ENCODE measurements at regions not wholly inside any gene's neighbourhood (a gene's known extent, or its start where the extent isn't known, plus 50 kb on each side); places are given as distances from the start of the nearest gene placed in this dataset.

- no peak for DNase-seq (ENCODE audit: low read depth)
Measured at GRCh38 chr22:48247829-48248228, 1485.4 kb downstream of the TBC1D22A start.

DNA sequence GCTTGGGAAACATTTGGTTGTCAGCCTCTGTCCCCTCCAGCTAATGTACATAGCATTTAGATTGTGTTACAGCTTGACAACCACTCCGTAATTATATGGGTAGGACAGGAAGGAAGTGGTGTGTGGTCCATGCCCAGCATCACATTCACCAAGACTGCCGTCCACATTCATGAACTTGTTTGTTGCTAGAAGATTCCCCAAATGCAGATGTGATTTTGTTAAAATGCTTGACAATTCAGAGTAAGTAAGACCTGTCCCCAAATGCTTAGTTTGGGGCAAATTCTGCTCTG, 1482.7 kb downstream of the TBC1D22A start:
- DNase-seq (ENCODE audit: low read depth) = no peak

DNA sequence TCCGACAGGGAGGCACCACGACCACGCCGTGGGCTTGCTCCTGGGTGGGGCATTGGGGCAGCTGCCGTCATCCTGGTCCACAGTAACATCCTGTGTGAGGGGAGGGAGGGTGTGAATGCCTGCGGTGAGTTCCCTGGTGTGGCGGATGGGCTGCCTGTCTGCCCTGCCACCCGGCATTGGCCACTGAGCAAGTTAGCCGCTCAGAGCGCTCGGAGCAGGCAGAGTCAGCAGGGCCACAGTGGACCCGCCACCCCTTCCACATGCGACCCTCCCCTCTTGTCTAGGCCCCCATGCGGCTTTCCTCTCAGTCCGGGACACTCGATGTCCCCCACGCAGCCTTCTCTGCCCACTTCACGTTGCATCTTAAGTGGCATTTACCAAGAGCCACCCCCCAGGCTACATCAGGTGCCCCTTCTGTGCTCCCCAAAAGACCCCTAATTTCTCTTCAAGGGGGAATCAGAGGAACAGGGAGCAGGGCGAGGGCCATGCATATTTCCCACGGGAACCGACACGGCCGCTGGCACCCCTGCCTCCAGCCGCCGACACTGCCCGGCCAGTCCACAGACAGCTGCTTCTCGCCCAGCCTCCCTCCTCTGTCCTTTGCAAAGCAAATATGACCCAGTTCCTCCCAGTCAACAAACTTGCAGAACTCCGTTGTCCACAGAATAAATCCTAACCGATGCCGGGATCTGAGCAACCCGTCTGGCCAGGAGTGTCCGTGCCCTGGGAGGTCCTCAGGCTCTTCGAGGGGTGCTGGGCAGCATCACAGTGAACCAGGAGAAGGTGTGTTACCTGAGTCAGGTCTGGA, 1482.1 kb downstream of the TBC1D22A start:
- DNase-seq (ENCODE audit: low read depth) = no peak

DNA sequence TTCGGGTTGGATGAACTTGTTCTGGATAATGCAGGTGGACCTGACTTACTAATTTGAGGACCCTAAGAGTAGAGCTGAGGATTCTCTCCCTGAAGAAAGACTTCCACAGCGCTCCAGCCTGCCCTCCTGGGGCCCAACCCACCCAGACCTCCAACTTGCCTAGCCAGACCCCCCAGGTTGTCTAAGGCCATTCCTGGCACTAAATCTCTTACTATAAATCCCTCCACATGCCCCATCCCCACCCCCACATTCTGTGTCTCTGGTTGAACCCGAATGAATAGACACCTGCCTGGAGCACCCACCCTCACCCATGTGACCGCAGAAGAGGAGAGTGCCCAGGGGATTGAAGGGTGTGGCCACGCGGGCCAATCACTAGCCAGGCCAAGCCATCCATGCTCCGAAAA, 1480.0 kb downstream of the TBC1D22A start:
- no peak for DNase-seq (ENCODE audit: low read depth)

GRCh38 chr22:48241658-48242057, 1479.2 kb downstream of the TBC1D22A start:
- DNase-seq (ENCODE audit: low read depth) = no peak

DNA sequence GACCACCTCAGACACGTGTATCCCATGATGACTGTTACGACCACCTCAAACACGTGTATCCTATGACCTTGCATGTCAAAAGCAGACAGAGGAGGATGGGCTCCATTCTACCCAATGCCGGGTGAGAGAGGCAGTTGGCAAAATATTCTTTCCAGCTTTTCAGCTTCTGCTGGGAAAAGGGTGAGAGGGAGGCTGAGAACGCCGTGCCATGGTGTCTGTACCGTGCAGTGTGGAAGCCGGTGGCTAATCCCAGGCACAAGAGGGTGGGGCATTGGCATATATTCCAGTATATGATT, 1478.4 kb downstream of the TBC1D22A start:
- no peak for DNase-seq (ENCODE audit: low read depth)

DNA sequence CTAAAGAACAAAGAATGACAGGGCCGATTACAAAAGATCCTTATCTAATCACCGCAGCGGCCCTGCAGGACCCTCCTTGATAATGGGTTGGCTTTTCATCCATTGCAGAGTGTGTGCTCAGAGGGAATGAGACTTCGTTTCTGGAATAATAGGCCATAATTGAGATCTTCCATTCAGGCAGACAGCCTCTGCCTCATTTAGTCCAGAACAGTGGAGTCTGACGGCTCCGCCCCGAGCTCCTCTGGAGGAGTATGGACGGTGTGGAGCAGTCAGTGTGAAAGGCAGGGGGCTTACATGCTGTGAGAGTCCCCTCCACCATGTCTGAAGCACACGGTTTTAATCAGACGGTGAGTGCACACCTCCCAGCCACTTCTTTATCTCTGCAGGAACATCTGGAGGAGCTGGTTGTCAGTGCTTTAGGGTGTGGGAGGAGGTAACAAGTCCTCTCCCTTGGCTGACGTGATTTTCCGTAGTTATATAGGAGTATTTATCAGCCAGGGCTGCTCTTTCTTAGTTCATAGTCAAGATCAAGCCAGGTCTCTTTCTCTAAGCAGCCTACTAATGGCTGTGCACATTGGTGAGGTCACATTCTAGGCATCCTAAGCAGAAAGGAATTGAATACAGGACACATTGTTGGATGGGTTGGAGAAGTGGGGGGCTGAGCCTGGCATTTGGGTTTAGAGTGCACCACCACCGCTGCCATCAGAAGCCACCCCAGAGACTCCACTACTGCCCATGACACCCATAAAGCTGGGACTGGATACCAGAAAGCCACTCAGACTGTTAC, 1477.9 kb downstream of the TBC1D22A start:
- DNase-seq (ENCODE audit: low read depth) = no peak

DNA sequence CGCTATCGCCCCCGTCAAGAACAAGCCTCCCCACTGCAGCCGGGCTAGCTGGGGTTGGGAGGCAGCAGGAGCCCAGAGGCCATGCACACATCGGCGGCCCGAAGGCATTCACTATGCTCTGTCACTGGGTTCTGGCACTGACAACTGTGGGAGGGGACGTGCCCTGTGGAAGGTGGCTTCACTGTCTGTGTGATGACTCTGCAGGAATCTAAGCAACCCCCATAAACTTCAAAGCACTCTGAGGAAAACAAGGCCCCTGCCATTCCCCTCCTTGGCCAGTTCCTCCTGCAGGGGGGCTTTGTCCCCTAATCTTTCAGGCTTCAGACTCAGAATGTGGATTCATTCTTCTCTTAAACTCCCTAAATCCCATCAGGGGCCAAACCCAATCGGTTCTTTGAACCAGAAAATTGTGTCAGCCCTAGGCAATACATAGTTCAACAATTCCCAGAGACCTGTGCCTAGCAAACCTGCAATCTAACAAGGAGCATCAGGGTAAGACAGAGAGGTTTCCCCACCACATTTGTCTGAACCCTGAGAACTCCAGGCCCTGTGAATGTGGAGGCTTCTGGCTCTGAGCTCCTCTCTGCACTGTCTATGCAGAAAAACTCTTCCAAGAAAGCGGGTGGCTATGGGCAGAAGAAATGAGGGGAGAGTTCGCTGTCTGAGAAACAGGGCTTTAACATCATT, 1477.2 kb downstream of the TBC1D22A start:
- no peak for DNase-seq (ENCODE audit: low read depth)

DNA sequence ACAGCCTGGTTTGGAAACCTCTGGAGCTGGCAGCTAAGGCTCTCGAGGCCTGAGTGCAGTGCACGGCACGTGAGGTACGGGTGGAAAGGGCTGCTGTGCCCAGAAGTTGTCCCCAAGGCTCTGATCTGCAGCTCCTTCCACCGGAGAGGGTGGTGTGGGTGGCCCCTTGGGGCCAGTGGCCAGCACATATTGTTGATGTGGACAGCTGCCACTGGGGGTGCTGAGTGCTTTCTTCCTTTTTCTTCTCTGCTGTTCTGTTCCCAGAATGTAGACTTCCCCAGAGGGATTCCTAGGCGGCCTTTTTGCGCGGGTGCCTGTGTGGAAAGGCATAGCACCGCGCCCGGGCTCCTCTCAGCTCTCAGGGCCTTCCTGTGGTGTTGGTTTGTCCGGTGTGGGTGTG, 1476.5 kb downstream of the TBC1D22A start:
- no peak for DNase-seq (ENCODE audit: low read depth)

DNA sequence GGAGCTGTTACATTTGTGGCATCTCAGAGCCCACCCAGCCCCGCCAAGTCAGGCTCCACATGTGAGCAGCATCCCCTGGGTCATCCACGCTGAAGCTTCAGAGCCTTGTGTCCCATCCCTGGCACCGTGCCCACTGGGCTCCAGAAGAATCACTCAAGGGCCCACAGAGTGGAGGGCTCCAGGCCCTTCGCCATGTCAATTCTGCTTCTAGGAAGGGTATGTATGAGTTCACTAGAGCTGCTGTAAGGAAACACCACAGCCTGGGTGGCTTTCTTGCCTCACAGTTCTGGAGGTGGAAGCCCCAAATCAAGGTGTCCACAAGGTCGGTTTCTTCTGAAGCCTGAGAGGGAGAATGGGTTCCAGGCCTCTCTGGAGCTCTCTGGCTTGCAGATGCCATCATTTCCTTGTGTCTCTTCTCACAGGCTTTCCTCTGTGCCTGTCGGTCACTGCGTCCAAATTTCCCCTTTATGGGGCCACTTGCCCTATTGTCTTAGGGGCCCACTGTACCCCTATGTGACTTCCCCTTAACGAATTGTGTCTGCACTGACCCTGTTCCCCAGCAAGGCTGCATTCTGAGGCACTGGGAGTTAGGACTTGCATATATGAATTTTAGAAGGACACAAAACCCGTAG, 1476.0 kb downstream of the TBC1D22A start:
- no peak for DNase-seq (ENCODE audit: low read depth)

- no peak for DNase-seq (ENCODE audit: low read depth)
Measured at GRCh38 chr22:48237466-48238283, 1475.2 kb downstream of the TBC1D22A start.

- DNase-seq (ENCODE audit: low read depth) = no peak
Measured at GRCh38 chr22:48236261-48236660, 1473.8 kb downstream of the TBC1D22A start.

GRCh38 chr22:48235744-48236143, 1473.3 kb downstream of the TBC1D22A start:
- no peak for DNase-seq (ENCODE audit: low read depth)

DNA sequence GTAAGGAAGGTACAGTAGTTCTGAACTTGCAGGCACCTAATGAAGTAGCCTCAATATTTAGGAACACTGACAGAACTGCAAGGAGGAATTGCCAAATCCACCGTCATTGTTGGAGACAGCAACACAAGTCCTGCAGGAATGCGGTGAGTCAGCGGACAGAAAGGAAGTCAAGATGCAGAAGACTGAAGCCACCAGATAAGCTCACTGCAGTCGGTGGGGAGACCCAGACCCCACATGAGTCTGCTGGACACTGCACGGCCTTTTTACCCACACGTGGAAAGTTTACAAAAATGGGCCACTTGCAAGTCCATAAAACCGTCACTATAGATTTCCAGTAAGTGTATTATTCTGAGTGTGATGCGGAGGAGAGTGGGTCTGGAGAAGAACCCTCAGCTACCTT, 1471.6 kb downstream of the TBC1D22A start:
- no peak for DNase-seq (ENCODE audit: low read depth)

DNA sequence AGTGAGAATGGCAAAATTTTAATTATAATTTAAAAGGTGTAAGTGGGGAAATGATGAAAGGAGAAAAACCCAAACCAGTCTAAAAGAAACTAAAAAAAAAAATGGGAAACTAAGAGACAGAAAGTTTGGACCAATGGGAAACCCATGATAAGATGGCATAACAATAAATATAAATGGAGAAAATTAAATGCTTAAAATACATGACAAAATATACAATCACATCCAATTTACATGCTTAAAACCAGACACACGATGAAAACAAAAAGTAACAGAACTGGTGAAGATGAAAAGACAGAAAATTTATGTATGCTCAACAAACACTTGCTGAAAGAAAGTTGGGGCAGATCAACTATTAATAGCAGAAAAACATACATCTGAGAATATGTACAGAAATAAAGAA, 1471.1 kb downstream of the TBC1D22A start:
- DNase-seq (ENCODE audit: low read depth) = no peak

DNA sequence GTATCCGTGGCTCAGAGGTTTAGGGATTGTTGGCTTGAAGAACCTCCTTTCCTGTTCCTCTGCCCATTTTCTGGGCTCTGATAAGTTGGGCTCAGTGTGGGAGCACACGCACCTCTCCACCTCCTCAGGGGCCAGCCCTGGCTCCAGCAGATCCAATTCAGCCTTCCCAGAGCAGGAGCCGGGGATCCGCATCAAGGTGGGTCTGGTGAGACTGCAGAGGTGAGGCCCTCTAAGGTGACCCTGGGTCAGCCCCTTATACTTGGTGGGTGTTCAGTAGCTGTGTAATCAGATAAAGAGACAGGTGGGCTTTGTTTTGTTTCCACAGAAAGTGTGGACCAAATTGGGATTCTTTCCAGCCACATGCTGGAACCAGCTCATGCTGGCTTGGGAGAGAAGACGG, 1466.0 kb downstream of the TBC1D22A start:
- no peak for DNase-seq (ENCODE audit: low read depth)

DNA sequence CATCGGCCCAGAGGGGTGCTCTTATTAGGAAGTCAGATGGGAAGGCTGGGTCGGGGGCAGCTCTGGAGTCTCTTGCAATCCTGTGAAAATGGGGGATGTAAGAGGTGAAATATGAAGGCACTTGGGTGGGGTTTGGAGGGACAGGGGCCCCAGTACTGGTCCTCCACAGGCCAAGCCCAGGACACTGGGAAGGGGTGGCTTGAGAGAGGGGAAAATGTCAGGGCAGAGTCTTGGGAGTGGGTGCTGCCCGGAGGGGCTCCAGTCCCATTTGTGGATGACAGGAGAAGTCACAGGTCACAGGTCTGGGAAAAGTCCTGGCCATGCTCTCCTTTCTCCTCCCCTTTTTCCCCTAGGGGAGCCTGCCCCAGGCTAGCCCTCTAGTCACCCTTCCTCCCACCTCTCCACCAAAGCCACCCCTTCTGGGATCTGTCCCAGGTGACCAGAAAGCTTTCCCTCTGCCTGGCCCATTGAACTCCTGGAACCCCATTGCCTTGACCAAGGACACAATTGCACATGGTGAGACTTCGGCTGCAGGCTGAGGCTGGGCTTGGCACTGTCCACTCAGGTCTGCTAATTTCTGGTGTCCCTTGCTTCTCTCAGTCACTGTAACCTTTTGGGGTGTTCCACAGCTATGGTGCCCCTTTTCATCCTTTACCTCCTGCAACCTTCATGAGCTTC, 1465.0 kb downstream of the TBC1D22A start:
- no peak for DNase-seq (ENCODE audit: low read depth)

DNA sequence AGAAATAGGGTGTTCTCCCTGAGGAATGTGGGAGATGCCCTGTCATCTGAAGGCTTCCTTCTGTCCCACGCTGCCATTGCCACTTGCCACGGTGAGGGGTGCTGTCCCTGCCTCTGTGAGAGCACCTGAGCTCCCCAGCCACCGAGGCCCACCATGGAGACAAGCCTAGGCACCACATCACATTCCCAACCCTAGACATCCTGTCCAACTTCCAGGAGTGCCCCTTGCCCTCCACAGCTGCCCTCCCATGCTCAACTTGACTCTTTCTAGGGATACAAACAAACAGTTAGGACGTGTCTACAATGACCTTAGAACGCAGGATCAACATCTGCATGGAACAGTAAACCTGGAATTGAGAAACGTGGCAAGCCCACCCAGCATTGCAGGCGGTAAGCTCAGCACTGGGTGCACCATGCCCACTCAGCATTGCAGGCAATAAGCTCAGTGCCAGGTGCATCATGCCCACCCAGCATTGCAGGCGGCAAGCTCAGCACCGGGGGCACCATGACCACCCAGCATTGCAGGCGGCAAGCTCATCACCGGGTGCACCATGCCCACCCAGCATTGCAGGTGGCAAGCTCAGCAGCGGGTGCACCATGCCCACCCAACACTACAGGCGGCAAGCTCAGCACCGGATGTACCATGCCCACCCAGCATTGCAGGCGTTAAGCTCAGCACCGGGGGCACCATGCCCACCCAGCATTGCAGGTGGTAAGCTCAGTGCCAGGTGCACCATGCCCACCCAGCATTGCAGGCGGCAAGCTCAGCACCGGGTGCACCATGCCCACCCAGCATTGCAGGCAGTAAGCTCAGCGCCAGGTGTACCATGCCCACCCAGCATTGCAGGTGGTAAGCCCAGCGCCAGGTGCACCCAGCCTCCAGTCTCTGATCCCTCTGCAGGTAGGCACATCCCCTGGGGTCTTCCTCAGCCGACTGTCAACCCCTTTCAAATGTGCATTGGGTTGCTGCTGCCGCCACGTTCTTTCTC, 1463.9 kb downstream of the TBC1D22A start:
- no peak for DNase-seq (ENCODE audit: low read depth)

GRCh38 chr22:48224332-48224731, 1461.9 kb downstream of the TBC1D22A start:
- DNase-seq (ENCODE audit: low read depth) = no peak

Data from stimulated activated CD8-positive, alpha-beta memory T cell treated with anti-CD3 and anti-CD28 coated beads, Interleukin-12 subunit alpha, Interleukin-12 subunit beta, amount 100 ng/mL, for 1 hour (primary cell).